Hepatocyte (in vitro differentiated cells): ENCODE measurements at regions not wholly inside any gene's neighbourhood (a gene's known extent, or its start where the extent isn't known, plus 50 kb on each side); places are given as distances from the start of the nearest gene placed in this dataset.

Source experiments
- DNase-seq: peaks from one replicate; pipeline ENCODE4 v3.0.0-alpha.2; 2016; ENCODE audit warnings: low spot score
- H2AFZ ChIP-seq: fragments of 200-600 bp; sonication (generic); 2 replicates; pipeline ENCODE4 v1.6.0; 2016; ENCODE audit warnings: antibody characterized with exemption, mild to moderate bottlenecking
- H3K27ac ChIP-seq: fragments of 200-600 bp; sonication (generic); 2 replicates; pipeline ENCODE4 v1.5.1; 2016; ENCODE audit warnings: mild to moderate bottlenecking
- H3K27me3 ChIP-seq: fragments of 200-600 bp; sonication (generic); 2 replicates; pipeline ENCODE4 v1.6.1; 2016
- H3K36me3 ChIP-seq: fragments of 200-600 bp; sonication (generic); replicated peaks from 2 replicates; pipeline ENCODE4 v1.5.1; 2016; ENCODE audit warnings: low read depth; ENCODE audit not compliant: insufficient read depth
- H3K4me1 ChIP-seq: fragments of 200-600 bp; sonication (generic); 2 replicates; pipeline ENCODE4 v1.5.1; 2016; ENCODE audit warnings: mild to moderate bottlenecking, moderate library complexity; ENCODE audit not compliant: insufficient read depth
- H3K4me2 ChIP-seq: fragments of 200-600 bp; sonication (generic); 2 replicates; pipeline ENCODE4 v1.6.0; 2016
- H3K4me3 ChIP-seq: fragments of 200-600 bp; sonication (generic); 2 replicates; pipeline ENCODE4 v1.5.1; 2016; ENCODE audit warnings: mild to moderate bottlenecking
- H3K79me2 ChIP-seq: fragments of 200-600 bp; sonication (generic); 2 replicates; pipeline ENCODE4 v1.6.0; 2017; ENCODE audit warnings: mild to moderate bottlenecking
- H3K9me2 ChIP-seq: fragments of 200-600 bp; sonication (generic); replicated peaks from 2 replicates; pipeline ENCODE4 v1.6.0; 2017; ENCODE audit warnings: mild to moderate bottlenecking; ENCODE audit not compliant: insufficient read depth
- H3K9me3 ChIP-seq: fragments of 200-600 bp; sonication (generic); 2 replicates; pipeline ENCODE4 v1.5.1; 2016; ENCODE audit warnings: low read depth, mild to moderate bottlenecking
- H4K20me1 ChIP-seq: fragments of 200-600 bp; sonication (generic); 2 replicates; pipeline ENCODE4 v1.6.0; 2016; ENCODE audit warnings: mild to moderate bottlenecking; ENCODE audit not compliant: insufficient read depth, poor library complexity, severe bottlenecking
- CTCF ChIP-seq: fragments of 200-600 bp; sonication (generic); IDR thresholded peaks from 2 replicates; pipeline ENCODE4 v1.5.1; 2016; ENCODE audit warnings: antibody characterized with exemption, mild to moderate bottlenecking; ENCODE audit not compliant: poor library complexity
- EZH2 ChIP-seq: fragments of 200-600 bp; sonication (generic); IDR thresholded peaks from 2 replicates; pipeline ENCODE4 v1.6.1; 2016; ENCODE audit warnings: antibody characterized with exemption, mild to moderate bottlenecking, borderline replicate concordance
- EZH2phosphoT487 ChIP-seq: fragments of 200-600 bp; sonication (generic); IDR thresholded peaks from one replicate; pipeline ENCODE4 v1.6.1; 2018; ENCODE audit warnings: antibody characterized with exemption, mild to moderate bottlenecking, low read depth, moderate library complexity; ENCODE audit not compliant: unreplicated experiment, severe bottlenecking
- WGBS: methylation state at CpG from one replicate; pipeline ENCODE4 v1.1.6; 2016; ENCODE audit warnings: low lambda C conversion rate; ENCODE audit errors: missing lambda C conversion rate; 5-methylcytosine and 5-hydroxymethylcytosine counted together

DNA sequence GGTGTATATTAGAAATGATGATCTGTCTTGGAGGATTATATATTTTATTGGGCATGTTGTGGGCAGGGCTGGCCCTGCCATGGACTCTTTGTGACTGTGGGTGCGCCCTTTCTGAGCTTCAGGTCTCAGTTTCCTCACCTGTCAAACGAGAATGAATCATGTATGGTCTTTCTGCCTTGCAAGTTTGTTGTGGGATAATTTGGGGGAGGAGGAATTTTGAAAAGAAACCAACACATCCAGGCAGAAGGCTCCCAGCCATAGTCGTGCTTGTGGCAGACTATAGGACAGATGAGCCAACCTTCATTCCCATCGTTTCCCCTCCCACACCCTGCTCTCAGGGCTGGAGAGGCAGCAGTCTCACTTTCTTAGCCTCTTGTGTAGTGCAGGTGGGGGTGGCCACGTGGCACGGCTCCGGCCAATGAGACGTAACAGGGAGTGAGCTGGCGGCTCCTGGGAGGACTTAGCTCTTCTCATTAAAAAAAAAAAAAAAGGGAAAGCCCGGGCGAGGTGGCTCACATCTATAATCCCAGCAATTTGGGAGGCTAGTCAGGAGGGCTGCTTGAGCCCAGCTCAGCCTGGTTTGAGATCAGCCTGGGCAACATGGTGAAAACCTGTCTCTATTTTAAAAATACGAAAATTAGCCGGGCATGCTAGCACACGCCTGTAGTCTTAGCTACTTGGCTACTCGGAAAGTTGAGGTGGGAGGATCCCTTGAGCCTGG is 63.1 kb downstream of the RHOB start:
- no peak for TF ChIP-seq CTCF
- no peak for TF ChIP-seq EZH2
- no peak for TF ChIP-seq EZH2phosphoT487
- Histone ChIP-seq H2AFZ (no peak overlapping the region), H3K9me2 (no peaks in the 10 kb centered on the region), H3K9me3 (no peaks in the 10 kb centered on the region), H3K4me3 (no peak overlapping the region), H4K20me1 (no peaks in the 10 kb centered on the region), H3K4me1 (peaks cover 5% of the 10 kb centered on the region), H3K36me3 (no peaks in the 10 kb centered on the region), H3K4me2 (peak overlapping the region; percentile 44), H3K79me2 (no peaks in the 10 kb centered on the region), H3K27ac (no peak overlapping the region), H3K27me3 (no peaks in the 10 kb centered on the region)
- WGBS = 44% methylated on average over 15 of the region's 15 CpGs
- DNase-seq = peak; percentile 82

DNA sequence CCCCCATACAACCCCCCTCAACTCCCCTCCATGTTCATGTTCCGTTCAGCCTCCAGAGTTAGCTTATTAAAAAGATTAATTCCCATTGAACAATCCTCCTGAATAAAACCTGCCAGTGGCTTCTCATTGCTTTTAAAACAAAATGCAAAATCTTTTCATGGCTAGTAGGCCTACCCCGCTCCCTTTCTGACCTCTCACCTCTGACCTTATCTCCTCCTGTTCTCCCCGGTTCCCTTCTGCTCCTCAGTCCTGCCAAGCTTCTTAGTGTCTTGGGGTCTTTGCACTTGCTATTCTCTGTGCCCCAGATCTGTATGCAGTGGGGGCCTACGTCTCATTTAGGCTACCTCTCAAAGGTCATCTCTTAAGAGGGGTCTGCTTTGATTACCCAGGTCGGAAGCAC is 64.3 kb downstream of the RHOB start:
- Histone ChIP-seq H3K4me2 (no peak overlapping the region), H3K9me3 (no peaks in the 10 kb centered on the region), H4K20me1 (no peaks in the 10 kb centered on the region), H3K4me3 (no peak overlapping the region), H3K79me2 (no peaks in the 10 kb centered on the region), H2AFZ (no peak overlapping the region), H3K27me3 (no peaks in the 10 kb centered on the region), H3K9me2 (no peaks in the 10 kb centered on the region), H3K4me1 (peaks cover 5% of the 10 kb centered on the region), H3K36me3 (no peaks in the 10 kb centered on the region), H3K27ac (no peak overlapping the region)
- no peak for TF ChIP-seq CTCF
- no peak for TF ChIP-seq EZH2phosphoT487
- no peak for TF ChIP-seq EZH2
- no peak for DNase-seq
- WGBS = 88% methylated on average over 5 of the region's 5 CpGs

DNA sequence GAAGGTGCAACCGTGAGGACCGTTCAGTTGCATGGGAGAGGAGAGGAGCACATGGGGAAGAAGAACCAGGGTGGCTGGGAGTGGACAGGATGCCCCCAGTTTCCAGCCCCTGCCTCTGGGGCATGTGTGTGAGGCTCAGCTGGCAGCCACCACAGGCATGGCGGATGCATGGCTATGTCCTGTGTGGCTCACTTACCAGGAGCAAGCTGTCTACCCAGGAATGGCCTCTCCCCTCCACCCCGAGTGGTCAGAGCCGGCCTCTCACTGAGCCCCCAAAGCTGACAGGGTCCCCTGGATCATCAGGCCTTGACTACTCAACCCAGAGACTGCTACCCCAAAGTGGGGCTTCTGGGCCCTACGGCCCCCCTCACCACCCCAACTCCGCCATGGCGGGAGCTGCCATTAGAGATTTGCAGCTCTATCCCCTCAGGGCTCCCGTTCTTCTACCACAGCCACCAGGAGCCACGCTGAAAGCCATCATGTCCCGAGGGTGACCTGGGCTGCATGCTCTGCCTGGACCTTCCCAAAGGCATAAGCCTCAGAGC is 65.3 kb downstream of the RHOB start:
- Histone ChIP-seq H3K36me3 (no peaks in the 10 kb centered on the region), H3K79me2 (no peaks in the 10 kb centered on the region), H3K4me1 (peaks cover 12% of the 10 kb centered on the region), H3K9me2 (no peaks in the 10 kb centered on the region), H3K27me3 (no peaks in the 10 kb centered on the region), H3K27ac (no peak overlapping the region), H3K4me3 (no peak overlapping the region), H4K20me1 (no peaks in the 10 kb centered on the region), H2AFZ (no peak overlapping the region), H3K4me2 (no peak overlapping the region), H3K9me3 (no peaks in the 10 kb centered on the region)
- WGBS = 98% methylated on average over 11 of the region's 11 CpGs
- DNase-seq = no peak
- TF ChIP-seq EZH2phosphoT487 (no peak), CTCF (no peak), EZH2 (no peak)

GRCh38 chr2:20513946-20514345 is 67.1 kb downstream of the RHOB start:
- DNase-seq = no peak
- Histone ChIP-seq H3K79me2 (no peaks in the 10 kb centered on the region), H2AFZ (no peak overlapping the region), H4K20me1 (no peaks in the 10 kb centered on the region), H3K27me3 (no peaks in the 10 kb centered on the region), H3K4me3 (no peak overlapping the region), H3K4me2 (no peak overlapping the region), H3K9me2 (no peaks in the 10 kb centered on the region), H3K36me3 (no peaks in the 10 kb centered on the region), H3K27ac (no peak overlapping the region), H3K9me3 (no peaks in the 10 kb centered on the region), H3K4me1 (peaks cover 14% of the 10 kb centered on the region)
- TF ChIP-seq EZH2 (no peak), CTCF (no peak), EZH2phosphoT487 (no peak)
- 87% methylated on average over 7 of the region's 7 CpGs for WGBS
